Stimulated activated CD4-positive, alpha-beta T cell treated with anti-CD3 and anti-CD28 coated beads, Interleukin-4, amount 100 ng/mL, for 24 hours (primary cell): ENCODE measurements at regions not wholly inside any gene's neighbourhood (a gene's known extent, or its start where the extent isn't known, plus 50 kb on each side); places are given as distances from the start of the nearest gene placed in this dataset.
A peak's percentile ranks its signal among the peaks of the same experiment; 100 is the strongest.

Experiments used
- DNase-seq: peaks from one replicate; pipeline ENCODE4 v3.0.0-alpha.2; 2020

GRCh38 chr13:99659226-99659625, 158.0 kb downstream of the TM9SF2 start:
- no peak for DNase-seq

- DNase-seq: peak; percentile 56
Measured at GRCh38 chr13:99658261-99658991, 157.2 kb downstream of the TM9SF2 start.

- DNase-seq: peak; percentile 25
Measured at GRCh38 chr13:99657848-99658260, 156.6 kb downstream of the TM9SF2 start.

- peak; percentile 16 for DNase-seq
Measured at GRCh38 chr13:99656844-99657381, 155.6 kb downstream of the TM9SF2 start.

- peak; percentile 85 for DNase-seq
Measured at GRCh38 chr13:99656092-99656745, 154.9 kb downstream of the TM9SF2 start.

- peak; percentile 40 for DNase-seq
Measured at GRCh38 chr13:99655351-99656091, 154.2 kb downstream of the TM9SF2 start.

GRCh38 chr13:99654076-99654475, 152.8 kb downstream of the TM9SF2 start:
- DNase-seq: no peak

GRCh38 chr13:99653526-99653925, 152.3 kb downstream of the TM9SF2 start:
- DNase-seq: no peak

- DNase-seq: no peak
Measured at GRCh38 chr13:99652901-99653300, 151.6 kb downstream of the TM9SF2 start.

- no peak for DNase-seq
Measured at GRCh38 chr13:99652141-99652540, 150.9 kb downstream of the TM9SF2 start.

GRCh38 chr13:99651016-99651415, 149.7 kb downstream of the TM9SF2 start:
- DNase-seq: no peak

- no peak for DNase-seq
Measured at GRCh38 chr13:99650410-99650809, 149.1 kb downstream of the TM9SF2 start.

- DNase-seq: no peak
Measured at GRCh38 chr13:99648927-99649326, 147.7 kb downstream of the TM9SF2 start.

GRCh38 chr13:99648066-99648665, 146.9 kb downstream of the TM9SF2 start:
- DNase-seq: no peak

GRCh38 chr13:99647596-99647985, 146.3 kb downstream of the TM9SF2 start:
- no peak for DNase-seq

GRCh38 chr13:99646866-99647595, 145.8 kb downstream of the TM9SF2 start:
- DNase-seq: no peak

GRCh38 chr13:99642841-99643240, 141.6 kb downstream of the TM9SF2 start:
- no peak for DNase-seq

- no peak for DNase-seq
Measured at GRCh38 chr13:99642006-99642405, 140.7 kb downstream of the TM9SF2 start.

GRCh38 chr13:99640260-99640659, 139.0 kb downstream of the TM9SF2 start:
- no peak for DNase-seq

GRCh38 chr13:99639126-99639525, 137.9 kb downstream of the TM9SF2 start:
- no peak for DNase-seq

GRCh38 chr13:99636728-99637353, 135.6 kb downstream of the TM9SF2 start:
- DNase-seq: no peak

GRCh38 chr13:99636306-99636705, 135.0 kb downstream of the TM9SF2 start:
- no peak for DNase-seq
